EL (cell line): ENCODE measurements at regions not wholly inside any gene's neighbourhood (a gene's known extent, or its start where the extent isn't known, plus 50 kb on each side); places are given as distances from the start of the nearest gene placed in this dataset.

Source experiments
- DNase-seq: peaks from one replicate; pipeline ENCODE4 v3.0.0-alpha.2; 2016

GRCh38 chr4:163582703-163583102 is 88.2 kb downstream of the TMA16 start:
- no peak for DNase-seq

- peak; percentile 1 for DNase-seq
These were observed 93.4 kb downstream of the TMA16 start for GRCh38 chr4:163587867-163588266.

- DNase-seq, result no peak
These were observed 94.0 kb downstream of the TMA16 start for GRCh38 chr4:163588532-163588931.

DNA sequence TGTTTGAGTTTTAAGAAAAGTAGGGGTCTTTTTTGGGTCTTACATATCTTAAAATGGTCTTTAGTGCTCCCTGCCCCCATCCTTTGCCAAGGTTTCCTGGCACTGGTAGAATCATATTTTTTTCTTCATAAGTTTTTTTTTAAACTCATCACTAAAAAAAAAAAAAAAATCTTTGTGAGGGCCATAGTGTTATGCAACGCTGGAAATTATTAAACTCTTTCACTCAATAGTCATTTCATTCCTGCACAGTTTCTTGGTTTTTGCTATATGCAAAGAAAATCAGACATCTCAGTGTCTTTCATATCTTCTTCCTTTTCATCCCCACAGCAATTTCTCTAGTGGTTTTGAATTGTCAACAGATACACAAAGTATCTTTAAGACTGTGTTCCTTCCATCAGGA is 95.6 kb downstream of the TMA16 start:
- no peak for DNase-seq

- DNase-seq, result no peak
These were observed 96.3 kb downstream of the TMA16 start for GRCh38 chr4:163590619-163591264.

GRCh38 chr4:163591614-163592020 is 97.1 kb downstream of the TMA16 start:
- DNase-seq, result no peak

DNA sequence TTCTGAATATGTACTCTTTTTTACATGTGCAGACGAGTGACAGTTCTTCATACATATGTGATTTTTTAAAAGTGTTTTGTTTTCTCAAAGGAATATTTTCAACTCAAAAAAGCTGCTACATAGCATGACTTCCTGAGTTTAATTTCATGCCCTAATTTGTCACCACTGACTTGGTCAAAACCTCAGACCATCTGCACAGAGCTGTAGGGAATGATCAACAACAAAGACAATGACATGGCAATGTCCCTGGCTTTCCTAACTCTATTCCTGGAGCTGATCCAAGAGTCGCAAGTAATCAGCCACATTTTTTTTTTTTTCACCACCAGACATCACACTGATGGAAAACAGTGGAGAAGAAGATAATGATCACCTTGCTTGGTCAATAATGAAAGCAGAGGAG is 97.7 kb downstream of the TMA16 start:
- DNase-seq, result no peak

- no peak for DNase-seq
These were observed 101.1 kb downstream of the TMA16 start for GRCh38 chr4:163595580-163595979.

DNA sequence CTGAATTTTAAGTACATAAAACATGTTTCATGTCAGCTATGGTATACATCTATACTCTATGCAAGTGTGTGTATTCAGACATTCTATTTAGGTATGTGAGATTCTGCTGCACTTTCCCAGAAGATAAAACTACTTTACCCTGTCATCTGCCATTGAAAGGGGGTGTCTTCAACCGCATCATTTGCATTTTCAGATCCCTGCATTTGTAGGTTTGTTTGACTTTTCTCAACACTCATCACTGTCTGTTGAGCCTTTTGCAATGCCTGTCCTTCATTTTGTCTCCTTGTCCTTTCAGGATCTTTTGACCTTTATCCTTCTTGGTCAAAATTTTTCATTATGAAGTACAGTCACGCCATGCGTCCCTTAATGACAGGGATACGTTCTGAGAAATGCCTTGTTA is 103.5 kb downstream of the TMA16 start:
- DNase-seq, result no peak

DNA sequence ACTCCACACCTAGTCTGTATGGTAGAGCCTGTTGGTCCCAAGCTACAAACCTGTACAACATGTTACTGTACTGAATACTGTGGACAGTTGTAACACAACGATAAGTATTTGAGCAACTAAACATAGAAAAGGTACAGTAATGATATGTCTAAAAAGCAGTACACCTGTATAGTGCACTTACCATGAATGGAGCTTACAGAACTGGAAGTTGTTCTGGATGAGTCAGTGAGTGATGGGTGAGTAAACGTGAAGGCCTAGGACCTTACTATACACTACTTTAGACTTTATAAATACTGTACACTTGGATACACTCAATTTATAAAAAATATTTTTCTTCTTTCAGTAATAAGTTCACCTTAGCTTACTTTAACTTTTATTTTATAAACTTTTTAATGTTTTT is 104.0 kb downstream of the TMA16 start:
- no peak for DNase-seq

DNA sequence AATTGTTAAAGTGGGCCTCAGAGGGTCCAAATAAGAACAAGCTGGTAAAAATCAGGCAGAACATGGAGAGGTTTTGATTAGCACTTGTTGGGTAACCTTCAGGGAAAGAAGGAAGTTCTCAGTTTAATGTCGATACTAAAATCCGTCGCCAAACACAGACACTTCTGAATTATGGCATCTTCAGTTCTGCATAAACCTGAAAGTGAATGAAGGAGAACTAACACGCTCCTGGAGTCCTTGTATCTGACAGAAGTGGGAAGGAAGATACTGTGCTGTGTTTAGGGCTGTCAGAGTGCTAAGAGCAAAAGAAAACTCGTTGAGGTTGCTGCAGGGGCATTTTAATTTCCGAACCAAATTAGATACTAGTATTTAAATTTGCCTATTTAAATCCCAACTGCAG is 106.2 kb downstream of the TMA16 start:
- no peak for DNase-seq

- DNase-seq, result no peak
These were observed 108.8 kb downstream of the TMA16 start for GRCh38 chr4:163603257-163603656.

DNA sequence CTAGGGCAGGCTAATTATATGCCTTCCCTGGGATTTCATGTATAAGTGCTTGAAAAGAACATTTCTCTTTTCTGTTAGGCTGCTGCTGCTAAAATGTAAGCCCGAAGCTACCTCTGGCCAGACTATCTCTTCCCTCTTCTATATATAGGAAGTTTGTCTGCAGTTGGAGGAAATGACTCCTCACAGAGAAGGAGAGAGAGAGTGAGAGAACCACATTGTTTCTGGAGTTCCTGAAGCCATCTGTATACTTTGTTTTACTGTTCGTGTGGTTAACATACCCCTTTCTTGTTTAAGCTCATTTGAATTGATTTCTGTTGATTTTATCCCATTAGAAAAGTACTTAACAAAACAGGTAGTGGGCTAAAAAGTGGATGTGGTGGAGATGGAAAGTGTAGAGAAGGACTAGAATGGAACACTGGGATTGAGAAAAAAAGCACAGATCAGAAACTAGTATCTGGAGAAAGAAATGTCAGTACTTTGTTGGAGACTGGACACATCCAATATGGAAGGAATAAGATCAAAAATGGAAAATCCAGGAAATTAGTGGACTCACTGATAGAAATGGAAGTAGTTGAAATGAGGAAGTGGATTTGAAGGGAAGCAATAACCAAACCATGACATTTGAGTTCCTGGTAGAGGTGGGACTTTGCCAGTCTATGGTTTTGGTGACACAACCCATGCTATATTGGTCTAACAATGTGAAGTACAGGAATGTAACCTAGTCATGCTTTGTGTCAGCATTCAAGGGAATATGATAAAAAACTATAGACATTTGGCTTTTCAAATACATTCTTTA is 112.6 kb downstream of the TMA16 start:
- no peak for DNase-seq

DNA sequence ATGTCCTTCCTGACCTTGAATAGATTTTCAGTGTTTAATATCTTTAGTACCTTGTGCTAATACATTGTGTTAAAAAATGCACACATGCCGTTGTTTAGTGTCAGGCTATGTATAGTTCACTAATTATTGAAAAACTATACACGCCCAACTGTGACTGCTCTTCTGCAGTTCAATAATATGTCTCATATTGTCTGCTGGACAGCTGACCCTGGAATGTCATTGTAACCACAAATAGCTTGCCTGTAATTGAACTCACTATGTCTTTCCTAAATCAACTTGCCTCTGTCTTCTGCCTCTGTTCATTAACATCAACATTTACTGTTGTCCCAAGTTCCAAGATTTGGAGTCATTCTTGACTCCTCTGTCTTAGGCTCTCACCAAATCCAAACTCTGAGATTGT is 114.5 kb downstream of the TMA16 start:
- DNase-seq, result no peak

GRCh38 chr4:163610648-163611047 is 116.2 kb downstream of the TMA16 start:
- no peak for DNase-seq

DNA sequence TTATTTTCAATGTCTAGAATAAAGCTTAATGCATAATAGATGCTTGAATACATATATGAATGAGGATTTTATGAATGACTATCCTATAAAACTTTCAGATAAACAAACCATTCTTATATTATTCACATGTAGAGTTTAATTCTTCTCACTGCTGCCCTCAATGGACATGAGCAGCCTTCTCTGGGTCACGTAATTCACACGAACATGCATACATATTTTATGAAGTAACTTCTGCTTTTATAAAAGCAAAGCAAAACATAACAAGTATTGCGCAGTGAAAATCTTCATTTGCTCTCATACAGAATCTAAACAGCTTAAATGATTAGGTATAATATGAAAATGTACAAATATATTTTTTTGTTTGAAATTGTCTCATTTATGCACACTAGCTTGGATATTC is 116.7 kb downstream of the TMA16 start:
- DNase-seq, result no peak

DNA sequence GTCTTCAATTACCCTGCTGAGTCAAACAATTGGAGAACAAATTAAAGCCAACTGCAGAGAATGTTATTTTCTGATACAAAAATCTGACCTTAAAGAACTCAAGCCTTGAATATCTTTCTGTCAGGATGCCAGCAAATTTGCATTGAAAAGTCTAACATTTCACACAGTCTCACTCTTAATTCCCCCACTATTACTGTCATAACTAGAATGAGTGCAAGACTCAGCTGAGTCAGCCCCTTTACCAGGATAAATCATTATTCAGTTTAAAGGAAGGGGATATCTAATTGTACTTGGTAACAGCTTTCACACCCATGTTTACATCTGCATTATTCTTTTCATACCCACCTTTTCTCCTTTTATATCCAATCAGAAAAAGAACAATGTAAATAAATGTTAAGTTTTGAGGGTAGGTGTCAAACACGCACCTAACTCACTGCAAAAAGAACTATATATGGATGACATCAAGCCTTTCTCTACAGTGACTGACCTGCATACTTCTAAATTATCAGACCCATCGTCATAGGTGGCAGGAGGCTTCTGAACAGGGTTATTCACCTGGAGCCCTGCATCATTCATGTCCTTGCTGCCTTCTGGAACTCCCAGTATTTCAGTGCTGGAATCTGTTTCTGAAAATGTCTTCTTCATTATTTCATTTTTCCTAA is 117.4 kb downstream of the TMA16 start:
- no peak for DNase-seq

GRCh38 chr4:163612762-163613161 is 118.3 kb downstream of the TMA16 start:
- DNase-seq, result no peak

- no peak for DNase-seq
These were observed 118.9 kb downstream of the TMA16 start for GRCh38 chr4:163613383-163613782.

- DNase-seq, result no peak
These were observed 120.4 kb downstream of the TMA16 start for GRCh38 chr4:163614866-163615265.

DNA sequence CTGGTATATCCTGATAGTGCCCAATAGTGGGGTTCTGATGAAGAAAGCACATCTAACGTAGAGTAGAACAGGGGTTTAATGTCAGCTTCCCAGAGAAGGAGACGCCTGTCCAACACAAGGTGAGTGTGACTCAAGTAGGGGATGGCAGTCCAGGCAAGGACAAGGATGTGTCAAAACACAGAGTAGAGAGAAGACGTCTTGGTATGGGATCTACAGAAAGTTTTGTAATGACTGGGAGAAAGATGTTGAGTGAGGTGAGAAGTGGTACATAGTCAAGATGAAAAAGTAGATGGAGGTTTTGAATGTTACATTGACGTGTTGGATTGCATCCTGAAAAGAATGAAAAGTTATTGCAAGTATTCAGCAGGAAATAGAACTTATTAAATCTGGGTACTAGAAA is 124.4 kb downstream of the TMA16 start:
- no peak for DNase-seq

DNA sequence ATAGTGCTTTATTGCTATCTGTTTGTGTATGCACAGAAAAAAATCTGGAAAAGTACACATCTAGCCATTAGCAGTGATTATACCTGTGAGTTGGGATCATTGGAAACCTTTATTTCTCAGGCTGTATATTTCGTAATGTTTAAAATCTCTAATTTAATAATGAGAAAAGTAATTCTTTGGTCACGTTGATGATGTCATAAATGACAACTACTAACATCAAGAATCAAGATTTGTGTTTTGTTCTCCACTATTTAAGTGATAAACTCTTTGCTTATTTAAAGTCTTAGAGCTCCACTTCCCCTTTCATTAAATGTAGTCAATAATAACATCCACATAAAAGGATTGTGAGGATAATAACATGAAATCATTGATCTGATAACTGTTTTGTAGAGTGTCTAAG is 126.2 kb downstream of the TMA16 start:
- DNase-seq, result no peak

DNA sequence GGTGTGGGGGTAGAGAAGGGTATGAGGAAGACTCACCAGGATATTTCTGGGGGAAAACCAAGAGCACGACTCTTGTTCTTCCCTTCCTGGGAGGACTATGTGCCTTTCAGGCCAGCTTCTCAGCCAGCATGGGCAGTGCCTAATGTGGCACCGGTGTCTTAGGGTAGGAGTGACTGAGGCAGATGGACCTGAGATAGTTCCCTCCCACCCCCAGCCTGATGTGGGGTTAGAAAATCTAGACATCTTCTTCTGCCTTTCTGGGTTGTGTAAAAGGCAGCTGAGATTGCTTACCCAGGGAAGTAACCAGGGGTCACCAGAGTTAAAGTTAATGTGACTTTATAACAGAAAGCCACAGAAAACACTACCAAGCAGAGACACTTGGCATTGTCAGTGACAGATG is 127.3 kb downstream of the TMA16 start:
- no peak for DNase-seq

GRCh38 chr4:163622379-163623035 is 128.0 kb downstream of the TMA16 start:
- DNase-seq, result no peak
